ENCODE measurements at regions not wholly inside any gene's neighbourhood (a gene's known extent, or its start where the extent isn't known, plus 50 kb on each side); places are given as distances from the start of the nearest gene placed in this dataset.

- H3K4me3 ChIP-seq = no peak overlapping the region
- H3K4me2 ChIP-seq = no peak overlapping the region
- ATAC-seq (no peak), FAIRE-seq (no peak), DNase-seq (ENCODE audit: low read depth in 1 of 2, low spot score in 1 of 2) (no peak)
- ChIA-PET CTCF (no interaction called here), POLR2A (no interaction called here)
- TF ChIP-seq MAZ (IDR thresholded peaks at IDR 0.05; ENCODE audit: borderline replicate concordance, low read depth, low read length) = no peak
- TF ChIP-seq EP300 (IDR thresholded peaks at IDR 0.05) = no peak
- no peak for TF ChIP-seq ZFP36 (IDR thresholded peaks at IDR 0.05; ENCODE audit: borderline replicate concordance, partially characterized antibody)
- no peak for TF ChIP-seq CHD2 (IDR thresholded peaks at IDR 0.05; ENCODE audit: low read length, partially characterized antibody)
- TF ChIP-seq, protein P1, sequence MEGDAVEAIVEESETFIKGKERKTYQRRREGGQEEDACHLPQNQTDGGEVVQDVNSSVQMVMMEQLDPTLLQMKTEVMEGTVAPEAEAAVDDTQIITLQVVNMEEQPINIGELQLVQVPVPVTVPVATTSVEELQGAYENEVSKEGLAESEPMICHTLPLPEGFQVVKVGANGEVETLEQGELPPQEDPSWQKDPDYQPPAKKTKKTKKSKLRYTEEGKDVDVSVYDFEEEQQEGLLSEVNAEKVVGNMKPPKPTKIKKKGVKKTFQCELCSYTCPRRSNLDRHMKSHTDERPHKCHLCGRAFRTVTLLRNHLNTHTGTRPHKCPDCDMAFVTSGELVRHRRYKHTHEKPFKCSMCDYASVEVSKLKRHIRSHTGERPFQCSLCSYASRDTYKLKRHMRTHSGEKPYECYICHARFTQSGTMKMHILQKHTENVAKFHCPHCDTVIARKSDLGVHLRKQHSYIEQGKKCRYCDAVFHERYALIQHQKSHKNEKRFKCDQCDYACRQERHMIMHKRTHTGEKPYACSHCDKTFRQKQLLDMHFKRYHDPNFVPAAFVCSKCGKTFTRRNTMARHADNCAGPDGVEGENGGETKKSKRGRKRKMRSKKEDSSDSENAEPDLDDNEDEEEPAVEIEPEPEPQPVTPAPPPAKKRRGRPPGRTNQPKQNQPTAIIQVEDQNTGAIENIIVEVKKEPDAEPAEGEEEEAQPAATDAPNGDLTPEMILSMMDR (IDR thresholded peaks at IDR 0.05) = no peak
- TF ChIP-seq CHD4 (IDR thresholded peaks at IDR 0.05; ENCODE audit: borderline replicate concordance) = no peak
- TF ChIP-seq ZSCAN20 (CRISPR knock-in tag; IDR thresholded peaks at IDR 0.05) = no peak
- TF ChIP-seq RFX5 (IDR thresholded peaks at IDR 0.05) = no peak
- TF ChIP-seq JUN (IDR thresholded peaks at IDR 0.05) = no peak
- TF ChIP-seq HES2 (IDR thresholded peaks at IDR 0.05) = no peak
- no peaks in the 10 kb centered on the region for H3K4me1 ChIP-seq
- H3K27ac ChIP-seq = no peak overlapping the region
- H3K9me3 ChIP-seq = no peaks in the 10 kb centered on the region
These were observed 366.0 kb downstream of the BRINP1 start for GRCh38 chr9:119003201-119003611.

GRCh38 chr9:119003882-119004617 is 365.2 kb downstream of the BRINP1 start:
- Histone ChIP-seq H3K4me1 (no peaks in the 10 kb centered on the region), H3K9me3 (no peaks in the 10 kb centered on the region), H3K27ac (no peak overlapping the region), H3K4me3 (no peak overlapping the region), H3K4me2 (no peak overlapping the region)
- no peak for DNase-seq (ENCODE audit: low read depth in 1 of 2, low spot score in 1 of 2)
- ChIA-PET CTCF (no interaction called here), POLR2A (no interaction called here)
- ATAC-seq = no peak
- FAIRE-seq = no peak
- TF ChIP-seq, protein P1 (IDR thresholded peaks at IDR 0.05) = no peak
- TF ChIP-seq ZNF302 (CRISPR knock-in tag; IDR thresholded peaks at IDR 0.05) (no peak), MYC (IDR thresholded peaks at IDR 0.05; ENCODE audit: borderline replicate concordance, low read length) (no peak), FOSL2 (IDR thresholded peaks at IDR 0.05) (no peak), FOSL2 (CRISPR knock-in tag; IDR thresholded peaks at IDR 0.05) (no peak), JUNB (IDR thresholded peaks at IDR 0.05) (no peak), BHLHE40 (IDR thresholded peaks at IDR 0.05; ENCODE audit: low read depth, low read length) (no peak), RCOR1 (IDR thresholded peaks at IDR 0.05; ENCODE audit: low read depth, low read length) (no peak), CBX2 (IDR thresholded peaks at IDR 0.05; ENCODE audit: borderline replicate concordance, low read depth) (no peak), NPAS2 (CRISPR knock-in tag; IDR thresholded peaks at IDR 0.05; ENCODE audit: borderline replicate concordance) (no peak), MAX (IDR thresholded peaks at IDR 0.05) (no peak), HOXB5 (CRISPR knock-in tag; IDR thresholded peaks at IDR 0.05) (no peak), RARB (CRISPR knock-in tag; IDR thresholded peaks at IDR 0.05) (no peak), RNF2 (IDR thresholded peaks at IDR 0.05; ENCODE audit: borderline replicate concordance, low read depth) (no peak)
- 23% methylated on average over 2 of the region's 2 CpGs for WGBS (ENCODE audit: missing lambda C conversion rate)

All from A549 (cell line).